ENCODE measurements at regions not wholly inside any gene's neighbourhood (a gene's known extent, or its start where the extent isn't known, plus 50 kb on each side); places are given as distances from the start of the nearest gene placed in this dataset.

- TF ChIP-seq EZH2phosphoT487 (IDR thresholded peaks at IDR 0.05; ENCODE audit: borderline replicate concordance, low read depth, low read length) (no peak), CTCF (conservative IDR thresholded peaks at IDR 0.05; ENCODE audit: low read length) (no peak)
Observed at GRCh38 chr4:97404876-97405523, 738.3 kb downstream of the STPG2 start.

Data from OCI-LY7 (cell line).